ENCODE measurements at regions not wholly inside any gene's neighbourhood (a gene's known extent, or its start where the extent isn't known, plus 50 kb on each side); places are given as distances from the start of the nearest gene placed in this dataset.

GRCh38 chr18:73168236-73168635 is 300.4 kb upstream of the NETO1 start:
- TF ChIP-seq CTCF (conservative IDR thresholded peaks at IDR 0.05; ENCODE audit: low read depth in 2 of 2), result no peak
- no peak for TF ChIP-seq STAT1 (IDR thresholded peaks at IDR 0.05; ENCODE audit: unreplicated experiment)
- no peak for TF ChIP-seq EZH2 (IDR thresholded peaks at IDR 0.05; ENCODE audit: low read depth, unreplicated experiment)
- no peak for TF ChIP-seq POLR2AphosphoS5 (IDR thresholded peaks at IDR 0.05; ENCODE audit: low read depth)
- TF ChIP-seq, protein P1, sequence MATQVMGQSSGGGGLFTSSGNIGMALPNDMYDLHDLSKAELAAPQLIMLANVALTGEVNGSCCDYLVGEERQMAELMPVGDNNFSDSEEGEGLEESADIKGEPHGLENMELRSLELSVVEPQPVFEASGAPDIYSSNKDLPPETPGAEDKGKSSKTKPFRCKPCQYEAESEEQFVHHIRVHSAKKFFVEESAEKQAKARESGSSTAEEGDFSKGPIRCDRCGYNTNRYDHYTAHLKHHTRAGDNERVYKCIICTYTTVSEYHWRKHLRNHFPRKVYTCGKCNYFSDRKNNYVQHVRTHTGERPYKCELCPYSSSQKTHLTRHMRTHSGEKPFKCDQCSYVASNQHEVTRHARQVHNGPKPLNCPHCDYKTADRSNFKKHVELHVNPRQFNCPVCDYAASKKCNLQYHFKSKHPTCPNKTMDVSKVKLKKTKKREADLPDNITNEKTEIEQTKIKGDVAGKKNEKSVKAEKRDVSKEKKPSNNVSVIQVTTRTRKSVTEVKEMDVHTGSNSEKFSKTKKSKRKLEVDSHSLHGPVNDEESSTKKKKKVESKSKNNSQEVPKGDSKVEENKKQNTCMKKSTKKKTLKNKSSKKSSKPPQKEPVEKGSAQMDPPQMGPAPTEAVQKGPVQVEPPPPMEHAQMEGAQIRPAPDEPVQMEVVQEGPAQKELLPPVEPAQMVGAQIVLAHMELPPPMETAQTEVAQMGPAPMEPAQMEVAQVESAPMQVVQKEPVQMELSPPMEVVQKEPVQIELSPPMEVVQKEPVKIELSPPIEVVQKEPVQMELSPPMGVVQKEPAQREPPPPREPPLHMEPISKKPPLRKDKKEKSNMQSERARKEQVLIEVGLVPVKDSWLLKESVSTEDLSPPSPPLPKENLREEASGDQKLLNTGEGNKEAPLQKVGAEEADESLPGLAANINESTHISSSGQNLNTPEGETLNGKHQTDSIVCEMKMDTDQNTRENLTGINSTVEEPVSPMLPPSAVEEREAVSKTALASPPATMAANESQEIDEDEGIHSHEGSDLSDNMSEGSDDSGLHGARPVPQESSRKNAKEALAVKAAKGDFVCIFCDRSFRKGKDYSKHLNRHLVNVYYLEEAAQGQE (IDR thresholded peaks at IDR 0.05; ENCODE audit: unreplicated experiment), result no peak
- TF ChIP-seq JUNB (IDR thresholded peaks at IDR 0.05; ENCODE audit: unreplicated experiment), result no peak

Measured in GM23338 (cell line).